Activated CD4-positive, alpha-beta T cell treated with anti-CD3 and anti-CD28 coated beads, Interleukin-2, amount 50 U/mL, for 24 hours (primary cell): ENCODE measurements at regions not wholly inside any gene's neighbourhood (a gene's known extent, or its start where the extent isn't known, plus 50 kb on each side); places are given as distances from the start of the nearest gene placed in this dataset.
"Not testable (repeated sequence)": the region's sequence is repeated elsewhere in the genome, so short reads cannot be mapped to it uniquely, and the experiment has no call there.

Source experiments
- DNase-seq, 2 donors: peaks; one replicate each; pipeline ENCODE4 v3.0.0-alpha.2; 2020; ENCODE audit warnings: low read depth in 1 of 2, low spot score in 1 of 2

- DNase-seq: no peak
These were observed 1012.3 kb downstream of the ZPLD1 start for GRCh38 chr3:103446953-103447629.

GRCh38 chr3:103453152-103453551 is 1018.3 kb downstream of the ZPLD1 start:
- no peak for DNase-seq

- no peak for DNase-seq
These were observed 1025.0 kb downstream of the ZPLD1 start for GRCh38 chr3:103459815-103460214.

GRCh38 chr3:103470498-103470897 is 1035.7 kb downstream of the ZPLD1 start:
- DNase-seq: no peak

GRCh38 chr3:103494011-103494410 is 1059.2 kb downstream of the ZPLD1 start:
- no peak for DNase-seq

GRCh38 chr3:103494512-103494911 is 1059.7 kb downstream of the ZPLD1 start:
- DNase-seq: no peak

GRCh38 chr3:103495186-103495585 is 1060.4 kb downstream of the ZPLD1 start:
- no peak for DNase-seq

GRCh38 chr3:103499132-103499900 is 1064.5 kb downstream of the ZPLD1 start:
- DNase-seq: no peak

GRCh38 chr3:103499967-103500366 is 1065.2 kb downstream of the ZPLD1 start:
- no peak for DNase-seq

GRCh38 chr3:103510760-103511159 is 1075.9 kb downstream of the ZPLD1 start:
- no peak for DNase-seq

GRCh38 chr3:103511891-103512290 is 1077.1 kb downstream of the ZPLD1 start:
- DNase-seq: no peak

- DNase-seq: no peak
These were observed 1077.8 kb downstream of the ZPLD1 start for GRCh38 chr3:103512595-103512994.

- no peak for DNase-seq
These were observed 1078.2 kb downstream of the ZPLD1 start for GRCh38 chr3:103513003-103513402.

- DNase-seq: no peak
These were observed 1080.3 kb downstream of the ZPLD1 start for GRCh38 chr3:103515116-103515515.

GRCh38 chr3:103516950-103517349 is 1082.1 kb downstream of the ZPLD1 start:
- no peak for DNase-seq

GRCh38 chr3:103531327-103531726 is 1096.5 kb downstream of the ZPLD1 start:
- not testable (repeated sequence) for DNase-seq

- DNase-seq: no peak
These were observed 1098.2 kb downstream of the ZPLD1 start for GRCh38 chr3:103532986-103533385.

GRCh38 chr3:103554451-103554850 is 1119.6 kb downstream of the ZPLD1 start:
- DNase-seq: no peak

- DNase-seq: not testable (repeated sequence)
These were observed 1129.3 kb downstream of the ZPLD1 start for GRCh38 chr3:103564116-103564515.

GRCh38 chr3:103585809-103586208 is 1151.0 kb downstream of the ZPLD1 start:
- DNase-seq: no peak

GRCh38 chr3:103589770-103590169 is 1155.0 kb downstream of the ZPLD1 start:
- DNase-seq: no peak

GRCh38 chr3:103600844-103601243 is 1166.0 kb downstream of the ZPLD1 start:
- no peak for DNase-seq

- DNase-seq: no peak
These were observed 1166.9 kb downstream of the ZPLD1 start for GRCh38 chr3:103601666-103602065.
